ENCODE measurements at regions not wholly inside any gene's neighbourhood (a gene's known extent, or its start where the extent isn't known, plus 50 kb on each side); places are given as distances from the start of the nearest gene placed in this dataset.

DNA sequence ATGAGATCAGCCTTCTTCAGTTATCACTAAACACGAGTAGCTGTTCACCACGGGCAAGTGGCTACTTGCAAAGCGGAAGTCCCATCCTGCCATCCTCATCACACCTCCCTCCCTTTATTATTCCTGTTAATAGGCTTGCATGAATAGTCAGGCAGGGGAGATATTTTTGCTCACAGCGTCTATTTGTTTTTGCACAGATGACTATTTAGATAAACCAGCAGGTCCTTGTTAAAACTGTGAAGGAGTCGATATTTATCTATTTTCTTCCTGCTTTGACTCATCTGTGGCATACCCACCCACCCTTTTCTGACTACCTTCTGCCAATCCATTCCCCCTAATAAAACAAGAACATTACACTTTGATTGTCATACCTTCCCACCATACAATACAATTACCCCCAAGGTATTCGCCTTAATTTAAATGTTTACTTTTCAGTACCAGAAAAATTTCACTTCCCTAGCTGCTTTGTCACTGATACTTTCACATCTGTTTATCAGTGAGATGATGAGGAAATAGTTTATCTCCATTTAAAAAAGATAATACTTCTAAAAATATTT, 96.6 kb upstream of the BANK1 start:
- no peak for TF ChIP-seq POLR2A (IDR thresholded peaks at IDR 0.05)
- no peak for TF ChIP-seq EP300 (IDR thresholded peaks at IDR 0.05)
- TF ChIP-seq, protein P1, sequence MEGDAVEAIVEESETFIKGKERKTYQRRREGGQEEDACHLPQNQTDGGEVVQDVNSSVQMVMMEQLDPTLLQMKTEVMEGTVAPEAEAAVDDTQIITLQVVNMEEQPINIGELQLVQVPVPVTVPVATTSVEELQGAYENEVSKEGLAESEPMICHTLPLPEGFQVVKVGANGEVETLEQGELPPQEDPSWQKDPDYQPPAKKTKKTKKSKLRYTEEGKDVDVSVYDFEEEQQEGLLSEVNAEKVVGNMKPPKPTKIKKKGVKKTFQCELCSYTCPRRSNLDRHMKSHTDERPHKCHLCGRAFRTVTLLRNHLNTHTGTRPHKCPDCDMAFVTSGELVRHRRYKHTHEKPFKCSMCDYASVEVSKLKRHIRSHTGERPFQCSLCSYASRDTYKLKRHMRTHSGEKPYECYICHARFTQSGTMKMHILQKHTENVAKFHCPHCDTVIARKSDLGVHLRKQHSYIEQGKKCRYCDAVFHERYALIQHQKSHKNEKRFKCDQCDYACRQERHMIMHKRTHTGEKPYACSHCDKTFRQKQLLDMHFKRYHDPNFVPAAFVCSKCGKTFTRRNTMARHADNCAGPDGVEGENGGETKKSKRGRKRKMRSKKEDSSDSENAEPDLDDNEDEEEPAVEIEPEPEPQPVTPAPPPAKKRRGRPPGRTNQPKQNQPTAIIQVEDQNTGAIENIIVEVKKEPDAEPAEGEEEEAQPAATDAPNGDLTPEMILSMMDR (IDR thresholded peaks at IDR 0.05), result no peak
- no peak for TF ChIP-seq POLR2AphosphoS5 (IDR thresholded peaks at IDR 0.05)
- Histone ChIP-seq H3K9me3 (no peaks in the 10 kb centered on the region), H3K36me3 (no peaks in the 10 kb centered on the region), H3K4me3 (no peak overlapping the region), H3K27ac (no peak overlapping the region), H3K4me1 (no peaks in the 10 kb centered on the region), H3K27me3 (no peaks in the 10 kb centered on the region)
- ATAC-seq, result no peak
- WGBS, 2 donors (ENCODE audit: low coverage in 1 of 2), result 56 to 70% methylated on average over 6 of the region's 6 CpGs

DNA sequence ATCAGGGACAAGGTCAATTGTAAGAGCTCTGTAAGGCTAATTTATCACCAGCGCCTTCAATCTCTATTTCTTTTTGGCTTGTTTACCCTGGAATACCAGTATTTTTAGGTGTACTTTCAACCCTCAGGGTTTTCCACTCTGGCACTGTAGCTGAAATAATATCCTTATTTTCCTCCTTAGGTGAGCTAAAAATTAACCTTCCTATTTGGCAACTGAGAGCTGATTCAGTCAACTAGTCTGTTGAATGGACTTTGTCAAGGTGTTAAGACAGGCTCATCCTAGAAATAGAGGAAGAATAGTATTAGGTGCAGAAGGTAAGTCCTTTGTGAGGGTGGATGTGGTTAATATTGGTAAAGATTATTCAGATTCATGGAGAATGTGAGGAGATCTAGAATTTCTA, 101.3 kb upstream of the BANK1 start:
- H3K4me1 ChIP-seq, result no peaks in the 10 kb centered on the region
- no peak overlapping the region for H3K4me3 ChIP-seq
- H3K27me3 ChIP-seq, result no peaks in the 10 kb centered on the region
- TF ChIP-seq POLR2A (IDR thresholded peaks at IDR 0.05) (no peak), POLR2AphosphoS5 (IDR thresholded peaks at IDR 0.05) (no peak), EP300 (IDR thresholded peaks at IDR 0.05) (no peak)
- TF ChIP-seq, protein P1 (IDR thresholded peaks at IDR 0.05), result no peak
- 88 to 100% methylated on average over 1 of the region's 1 CpG for WGBS, 2 donors (ENCODE audit: low coverage in 1 of 2)
- H3K9me3 ChIP-seq, result no peaks in the 10 kb centered on the region
- no peaks in the 10 kb centered on the region for H3K36me3 ChIP-seq
- H3K27ac ChIP-seq, result no peak overlapping the region
- no peak for ATAC-seq

DNA sequence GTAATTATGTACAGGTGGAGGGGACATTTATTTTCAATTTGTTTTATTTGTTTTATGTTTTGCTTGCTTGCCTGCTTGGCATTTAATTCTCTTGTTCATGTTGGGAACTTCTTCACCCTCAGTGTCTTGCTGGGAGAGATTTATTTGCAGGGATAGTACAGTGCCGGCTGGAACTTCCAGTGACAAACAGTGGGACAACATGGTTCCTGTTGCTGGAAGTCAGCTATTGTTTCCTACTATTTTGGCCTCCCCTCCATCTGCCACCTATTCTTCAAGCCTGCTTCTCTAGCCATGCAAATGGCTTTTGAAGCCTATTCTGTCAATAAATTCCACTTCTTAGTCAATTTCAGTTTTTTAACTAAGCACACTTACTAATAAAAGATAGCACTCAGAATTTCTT, 105.4 kb upstream of the BANK1 start:
- Histone ChIP-seq H3K4me3 (no peak overlapping the region), H3K36me3 (no peaks in the 10 kb centered on the region), H3K9me3 (no peaks in the 10 kb centered on the region), H3K27me3 (no peaks in the 10 kb centered on the region), H3K27ac (no peak overlapping the region), H3K4me1 (no peaks in the 10 kb centered on the region)
- WGBS, 2 donors (ENCODE audit: low coverage in 1 of 2), result 75 to 100% methylated on average over 1 of the region's 1 CpG
- TF ChIP-seq POLR2AphosphoS5 (IDR thresholded peaks at IDR 0.05), result no peak
- TF ChIP-seq POLR2A (IDR thresholded peaks at IDR 0.05), result no peak
- no peak for TF ChIP-seq EP300 (IDR thresholded peaks at IDR 0.05)
- TF ChIP-seq, protein P1 (IDR thresholded peaks at IDR 0.05), result no peak
- no peak for ATAC-seq

DNA sequence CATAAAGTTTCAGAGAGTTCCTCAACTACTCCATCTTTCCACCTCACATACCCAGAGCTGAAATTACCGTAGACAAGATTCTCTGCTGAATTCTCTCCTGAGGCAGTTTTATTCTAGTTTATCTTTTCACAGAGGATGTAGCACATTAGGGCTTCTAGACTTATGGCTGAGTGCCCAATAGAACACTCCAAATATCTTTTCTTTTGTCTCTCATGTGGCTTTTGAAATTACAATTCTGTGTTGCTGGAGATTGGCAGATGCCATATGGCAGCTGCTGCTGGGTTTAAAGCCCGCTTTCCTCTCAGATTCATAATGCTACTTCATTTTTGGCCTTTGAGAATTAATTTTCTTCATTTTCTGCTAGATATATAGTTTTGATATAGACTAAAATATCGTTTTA, 107.6 kb upstream of the BANK1 start:
- H3K27ac ChIP-seq, result no peak overlapping the region
- ATAC-seq, result no peak
- no peaks in the 10 kb centered on the region for H3K36me3 ChIP-seq
- H3K9me3 ChIP-seq, result no peaks in the 10 kb centered on the region
- TF ChIP-seq POLR2AphosphoS5 (IDR thresholded peaks at IDR 0.05) (no peak), EP300 (IDR thresholded peaks at IDR 0.05) (no peak), POLR2A (IDR thresholded peaks at IDR 0.05) (no peak)
- TF ChIP-seq, protein P1 (IDR thresholded peaks at IDR 0.05), result no peak
- H3K27me3 ChIP-seq, result no peaks in the 10 kb centered on the region
- H3K4me1 ChIP-seq, result no peaks in the 10 kb centered on the region
- WGBS, 2 donors (ENCODE audit: low coverage in 1 of 2), result 76% methylated on average over 3 of the region's 3 CpGs
- H3K4me3 ChIP-seq, result no peak overlapping the region

DNA sequence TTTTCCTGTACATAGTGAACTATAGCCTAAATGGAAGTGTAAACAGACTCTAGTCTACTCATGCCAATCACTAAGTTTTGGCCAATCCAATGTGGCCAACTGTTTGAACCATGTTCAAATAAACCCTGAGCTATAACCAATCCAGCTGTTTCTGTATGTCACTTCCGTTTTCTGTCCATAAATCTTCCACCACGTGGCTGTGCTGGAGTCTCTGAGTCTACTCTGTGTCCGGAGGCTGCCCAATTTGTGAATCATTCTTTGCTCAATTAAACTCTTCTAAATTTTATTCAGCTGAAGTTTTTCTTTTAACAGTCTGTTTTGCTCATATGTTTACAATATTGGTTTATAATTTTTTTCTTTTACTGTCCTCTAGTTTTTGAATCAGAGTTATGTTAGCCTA, 112.3 kb upstream of the BANK1 start:
- 15 to 19% methylated on average over 3 of the region's 3 CpGs for WGBS, 2 donors (ENCODE audit: low coverage in 1 of 2)
- H3K36me3 ChIP-seq, result no peaks in the 10 kb centered on the region
- no peaks in the 10 kb centered on the region for H3K27me3 ChIP-seq
- no peak overlapping the region for H3K27ac ChIP-seq
- H3K9me3 ChIP-seq, result no peaks in the 10 kb centered on the region
- ATAC-seq, result no peak
- no peaks in the 10 kb centered on the region for H3K4me1 ChIP-seq
- TF ChIP-seq POLR2A (IDR thresholded peaks at IDR 0.05) (no peak), POLR2AphosphoS5 (IDR thresholded peaks at IDR 0.05) (no peak), EP300 (IDR thresholded peaks at IDR 0.05) (no peak)
- TF ChIP-seq, protein P1 (IDR thresholded peaks at IDR 0.05), result no peak
- H3K4me3 ChIP-seq, result no peak overlapping the region

Data from gastroesophageal sphincter (tissue), 4 donors.